HFFc6 (cell line): ENCODE measurements at regions not wholly inside any gene's neighbourhood (a gene's known extent, or its start where the extent isn't known, plus 50 kb on each side); places are given as distances from the start of the nearest gene placed in this dataset.
A peak's percentile ranks its signal among the peaks of the same experiment; 100 is the strongest.
"Not testable (repeated sequence)": the region's sequence is repeated elsewhere in the genome, so short reads cannot be mapped to it uniquely, and the experiment has no call there.

ENCODE experiments used
- DNase-seq: peaks from one replicate; pipeline ENCODE4 v3.0.0-alpha.2; 2018
- H3K27ac Mint-ChIP-seq: 2 replicates; pipeline ENCODE4 v1.8.0; 2020; ENCODE audit warnings: mild to moderate bottlenecking, mixed read lengths
- H3K27me3 Mint-ChIP-seq: 2 replicates; pipeline ENCODE4 v1.8.0; 2021; ENCODE audit warnings: mild to moderate bottlenecking, moderate library complexity, mixed read lengths; ENCODE audit not compliant: insufficient read depth
- H3K36me3 Mint-ChIP-seq: 2 replicates; pipeline ENCODE4 v1.8.0; 2021; ENCODE audit warnings: low read depth, mixed read lengths
- H3K4me1 Mint-ChIP-seq: 2 replicates; pipeline ENCODE4 v1.8.0; 2020; ENCODE audit warnings: low read depth, mixed read lengths
- H3K4me3 Mint-ChIP-seq: 2 replicates; pipeline ENCODE4 v1.8.0; 2020; ENCODE audit warnings: mild to moderate bottlenecking, moderate library complexity, mixed read lengths
- H3K9me3 Mint-ChIP-seq: 2 replicates; pipeline ENCODE4 v1.8.0; 2020; ENCODE audit warnings: mild to moderate bottlenecking, mixed read lengths
- CTCF ChIP-seq: fragments of 200-600 bp; sonication (generic); IDR thresholded peaks from 2 replicates; pipeline ENCODE4 v1.5.0; 2021; ENCODE audit warnings: antibody characterized with exemption, mild to moderate bottlenecking

- Mint-ChIP-seq H3K9me3 (no peaks in the 10 kb centered on the region), H3K36me3 (no peaks in the 10 kb centered on the region), H3K27ac (no peak overlapping the region), H3K4me1 (no peaks in the 10 kb centered on the region), H3K27me3 (peaks cover 9% of the 10 kb centered on the region), H3K4me3 (no peak overlapping the region)
- DNase-seq = no peak
- no peak for TF ChIP-seq CTCF
These were observed 72.0 kb upstream of the RHOBTB1 start for GRCh38 chr10:61016007-61016406.

- no peaks in the 10 kb centered on the region for H3K4me1 Mint-ChIP-seq
These were observed 66.9 kb upstream of the RHOBTB1 start for GRCh38 chr10:61010863-61011262.

GRCh38 chr10:61003069-61003468 is 59.1 kb upstream of the RHOBTB1 start:
- not testable (repeated sequence) for H3K9me3 Mint-ChIP-seq, H3K27ac Mint-ChIP-seq, DNase-seq, H3K36me3 Mint-ChIP-seq, H3K4me3 Mint-ChIP-seq, H3K4me1 Mint-ChIP-seq
- peaks cover 21% of the 10 kb centered on the region for H3K27me3 Mint-ChIP-seq

More at GRCh38 chr10:61010863-61011262, 66.9 kb upstream of the RHOBTB1 start:
- no peaks in the 10 kb centered on the region for H3K9me3 Mint-ChIP-seq
- H3K27me3 Mint-ChIP-seq = peaks cover 15% of the 10 kb centered on the region
- H3K4me3 Mint-ChIP-seq = no peak overlapping the region
- no peak overlapping the region for H3K27ac Mint-ChIP-seq
- DNase-seq = no peak
- H3K36me3 Mint-ChIP-seq = no peaks in the 10 kb centered on the region
- TF ChIP-seq CTCF = no peak

GRCh38 chr10:61001731-61002122 is 57.7 kb upstream of the RHOBTB1 start:
- H3K27ac Mint-ChIP-seq = no peak overlapping the region

GRCh38 chr10:61000769-61001730 is 57.1 kb upstream of the RHOBTB1 start:
- no peaks in the 10 kb centered on the region; the same call in 1 of the 2 replicates for H3K9me3 Mint-ChIP-seq
- H3K27me3 Mint-ChIP-seq = peaks cover 17% of the 10 kb centered on the region
- no peak overlapping the region for H3K27ac Mint-ChIP-seq
- no peak for DNase-seq
- peak overlapping the region; percentile 46; the same call in 1 of the 2 replicates for H3K4me3 Mint-ChIP-seq
- no peaks in the 10 kb centered on the region for H3K4me1 Mint-ChIP-seq
- no peaks in the 10 kb centered on the region for H3K36me3 Mint-ChIP-seq
- TF ChIP-seq CTCF = no peak

More at GRCh38 chr10:61001731-61002122, 57.7 kb upstream of the RHOBTB1 start:
- H3K4me1 Mint-ChIP-seq = no peaks in the 10 kb centered on the region
- no peak for DNase-seq
- H3K36me3 Mint-ChIP-seq = no peaks in the 10 kb centered on the region
- TF ChIP-seq CTCF = no peak
- peaks cover 23% of the 10 kb centered on the region for H3K27me3 Mint-ChIP-seq
- H3K4me3 Mint-ChIP-seq = peak overlapping the region; percentile 49
- H3K9me3 Mint-ChIP-seq = no peaks in the 10 kb centered on the region; the same call in 1 of the 2 replicates

- no peak for TF ChIP-seq CTCF
- Mint-ChIP-seq H3K27me3 (peaks cover 13% of the 10 kb centered on the region), H3K4me1 (no peaks in the 10 kb centered on the region), H3K36me3 (no peaks in the 10 kb centered on the region), H3K9me3 (no peaks in the 10 kb centered on the region), H3K27ac (no peak overlapping the region), H3K4me3 (no peak overlapping the region)
- no peak for DNase-seq
These were observed 54.9 kb upstream of the RHOBTB1 start for GRCh38 chr10:60998932-60999331.
